HL-60 (cell line): ENCODE measurements at regions not wholly inside any gene's neighbourhood (a gene's known extent, or its start where the extent isn't known, plus 50 kb on each side); places are given as distances from the start of the nearest gene placed in this dataset.

ENCODE experiments used
- GABPA ChIP-seq: IDR thresholded peaks from 2 replicates; pipeline ENCODE4 v1.6.1; 2012; ENCODE audit warnings: low read depth
- POLR2AphosphoS5 ChIP-seq: IDR thresholded peaks from 2 replicates; pipeline ENCODE4 v1.6.1; 2012; ENCODE audit warnings: low read depth
- SPI1 ChIP-seq: IDR thresholded peaks from 2 replicates; pipeline ENCODE4 v1.6.1; 2012; ENCODE audit warnings: low read depth, mild to moderate bottlenecking, borderline replicate concordance
- TF ChIP-seq, protein P1 (sequence below): IDR thresholded peaks from one replicate; pipeline ENCODE4 v1.5.1; 2011; ENCODE audit warnings: low read length, control low read depth, inconsistent platforms; ENCODE audit not compliant: insufficient read depth
- TF ChIP-seq, protein P2 (sequence below): IDR thresholded peaks from 2 replicates; pipeline ENCODE4 v1.6.1; 2012; ENCODE audit warnings: low read depth; ENCODE audit not compliant: insufficient replicate concordance

GRCh38 chr2:213231966-213232365, 52.3 kb upstream of the SPAG16 start:
- TF ChIP-seq POLR2AphosphoS5 (no peak), GABPA (no peak), SPI1 (no peak)
- TF ChIP-seq, protein P1, sequence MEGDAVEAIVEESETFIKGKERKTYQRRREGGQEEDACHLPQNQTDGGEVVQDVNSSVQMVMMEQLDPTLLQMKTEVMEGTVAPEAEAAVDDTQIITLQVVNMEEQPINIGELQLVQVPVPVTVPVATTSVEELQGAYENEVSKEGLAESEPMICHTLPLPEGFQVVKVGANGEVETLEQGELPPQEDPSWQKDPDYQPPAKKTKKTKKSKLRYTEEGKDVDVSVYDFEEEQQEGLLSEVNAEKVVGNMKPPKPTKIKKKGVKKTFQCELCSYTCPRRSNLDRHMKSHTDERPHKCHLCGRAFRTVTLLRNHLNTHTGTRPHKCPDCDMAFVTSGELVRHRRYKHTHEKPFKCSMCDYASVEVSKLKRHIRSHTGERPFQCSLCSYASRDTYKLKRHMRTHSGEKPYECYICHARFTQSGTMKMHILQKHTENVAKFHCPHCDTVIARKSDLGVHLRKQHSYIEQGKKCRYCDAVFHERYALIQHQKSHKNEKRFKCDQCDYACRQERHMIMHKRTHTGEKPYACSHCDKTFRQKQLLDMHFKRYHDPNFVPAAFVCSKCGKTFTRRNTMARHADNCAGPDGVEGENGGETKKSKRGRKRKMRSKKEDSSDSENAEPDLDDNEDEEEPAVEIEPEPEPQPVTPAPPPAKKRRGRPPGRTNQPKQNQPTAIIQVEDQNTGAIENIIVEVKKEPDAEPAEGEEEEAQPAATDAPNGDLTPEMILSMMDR = no peak
- TF ChIP-seq, protein P2, sequence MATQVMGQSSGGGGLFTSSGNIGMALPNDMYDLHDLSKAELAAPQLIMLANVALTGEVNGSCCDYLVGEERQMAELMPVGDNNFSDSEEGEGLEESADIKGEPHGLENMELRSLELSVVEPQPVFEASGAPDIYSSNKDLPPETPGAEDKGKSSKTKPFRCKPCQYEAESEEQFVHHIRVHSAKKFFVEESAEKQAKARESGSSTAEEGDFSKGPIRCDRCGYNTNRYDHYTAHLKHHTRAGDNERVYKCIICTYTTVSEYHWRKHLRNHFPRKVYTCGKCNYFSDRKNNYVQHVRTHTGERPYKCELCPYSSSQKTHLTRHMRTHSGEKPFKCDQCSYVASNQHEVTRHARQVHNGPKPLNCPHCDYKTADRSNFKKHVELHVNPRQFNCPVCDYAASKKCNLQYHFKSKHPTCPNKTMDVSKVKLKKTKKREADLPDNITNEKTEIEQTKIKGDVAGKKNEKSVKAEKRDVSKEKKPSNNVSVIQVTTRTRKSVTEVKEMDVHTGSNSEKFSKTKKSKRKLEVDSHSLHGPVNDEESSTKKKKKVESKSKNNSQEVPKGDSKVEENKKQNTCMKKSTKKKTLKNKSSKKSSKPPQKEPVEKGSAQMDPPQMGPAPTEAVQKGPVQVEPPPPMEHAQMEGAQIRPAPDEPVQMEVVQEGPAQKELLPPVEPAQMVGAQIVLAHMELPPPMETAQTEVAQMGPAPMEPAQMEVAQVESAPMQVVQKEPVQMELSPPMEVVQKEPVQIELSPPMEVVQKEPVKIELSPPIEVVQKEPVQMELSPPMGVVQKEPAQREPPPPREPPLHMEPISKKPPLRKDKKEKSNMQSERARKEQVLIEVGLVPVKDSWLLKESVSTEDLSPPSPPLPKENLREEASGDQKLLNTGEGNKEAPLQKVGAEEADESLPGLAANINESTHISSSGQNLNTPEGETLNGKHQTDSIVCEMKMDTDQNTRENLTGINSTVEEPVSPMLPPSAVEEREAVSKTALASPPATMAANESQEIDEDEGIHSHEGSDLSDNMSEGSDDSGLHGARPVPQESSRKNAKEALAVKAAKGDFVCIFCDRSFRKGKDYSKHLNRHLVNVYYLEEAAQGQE = no peak
